Stimulated activated CD4-positive, alpha-beta T cell treated with anti-CD3 and anti-CD28 coated beads, Interleukin-4, amount 100 ng/mL, for 48 hours (primary cell): ENCODE measurements at regions not wholly inside any gene's neighbourhood (a gene's known extent, or its start where the extent isn't known, plus 50 kb on each side); places are given as distances from the start of the nearest gene placed in this dataset.
"Not testable (repeated sequence)": the region's sequence is repeated elsewhere in the genome, so short reads cannot be mapped to it uniquely, and the experiment has no call there.

ENCODE experiments used
- DNase-seq, 2 donors: peaks; one replicate each; pipeline ENCODE4 v3.0.0-alpha.2; 2020; ENCODE audit warnings: low read depth in 2 of 2

GRCh38 chr2:56515399-56515798 lies 331.6 kb downstream of the CCDC85A start:
- no peak for DNase-seq

GRCh38 chr2:56519806-56520205 lies 336.0 kb downstream of the CCDC85A start:
- DNase-seq, result no peak

GRCh38 chr2:56522605-56523089 lies 338.9 kb downstream of the CCDC85A start:
- DNase-seq, result no peak

- no peak for DNase-seq
Observed at GRCh38 chr2:56523816-56524215, 340.0 kb downstream of the CCDC85A start.

- no peak for DNase-seq
Observed at GRCh38 chr2:56531668-56532420, 348.1 kb downstream of the CCDC85A start.

- DNase-seq, result no peak
Observed at GRCh38 chr2:56534321-56534720, 350.5 kb downstream of the CCDC85A start.

GRCh38 chr2:56537756-56538155 lies 354.0 kb downstream of the CCDC85A start:
- DNase-seq, result no peak

GRCh38 chr2:56539618-56540017 lies 355.8 kb downstream of the CCDC85A start:
- no peak for DNase-seq

GRCh38 chr2:56540467-56540866 lies 356.7 kb downstream of the CCDC85A start:
- DNase-seq, result no peak

GRCh38 chr2:56540916-56541315 lies 357.1 kb downstream of the CCDC85A start:
- no peak for DNase-seq

- no peak for DNase-seq
Observed at GRCh38 chr2:56542213-56542612, 358.4 kb downstream of the CCDC85A start.

- no peak for DNase-seq
Observed at GRCh38 chr2:56565143-56565542, 381.4 kb downstream of the CCDC85A start.

GRCh38 chr2:56571074-56571473 lies 387.3 kb downstream of the CCDC85A start:
- no peak for DNase-seq

- no peak for DNase-seq
Observed at GRCh38 chr2:56576001-56576400, 392.2 kb downstream of the CCDC85A start.

GRCh38 chr2:56580242-56580641 lies 396.5 kb downstream of the CCDC85A start:
- no peak for DNase-seq

GRCh38 chr2:56582570-56582969 lies 398.8 kb downstream of the CCDC85A start:
- DNase-seq, result no peak

- no peak for DNase-seq
Observed at GRCh38 chr2:56583796-56584315, 400.1 kb downstream of the CCDC85A start.

- DNase-seq, result no peak
Observed at GRCh38 chr2:56587456-56587855, 403.7 kb downstream of the CCDC85A start.

- no peak for DNase-seq
Observed at GRCh38 chr2:56589194-56589593, 405.4 kb downstream of the CCDC85A start.

- no peak for DNase-seq
Observed at GRCh38 chr2:56589835-56590234, 406.0 kb downstream of the CCDC85A start.

- DNase-seq, result no peak
Observed at GRCh38 chr2:56590611-56591010, 406.8 kb downstream of the CCDC85A start.

GRCh38 chr2:56606086-56606485 lies 422.3 kb downstream of the CCDC85A start:
- DNase-seq, result not testable (repeated sequence)

- no peak for DNase-seq
Observed at GRCh38 chr2:56613254-56613653, 429.5 kb downstream of the CCDC85A start.

GRCh38 chr2:56613920-56614319 lies 430.1 kb downstream of the CCDC85A start:
- no peak for DNase-seq
